ENCODE measurements at regions not wholly inside any gene's neighbourhood (a gene's known extent, or its start where the extent isn't known, plus 50 kb on each side); places are given as distances from the start of the nearest gene placed in this dataset.

GRCh38 chr4:66187175-66187720, 517.0 kb upstream of the EPHA5 start:
- TF ChIP-seq CTCF (IDR thresholded peaks at IDR 0.05) (no peak), POLR2A (IDR thresholded peaks at IDR 0.05) (no peak), POLR2AphosphoS5 (IDR thresholded peaks at IDR 0.05) (no peak)
